ENCODE measurements at regions not wholly inside any gene's neighbourhood (a gene's known extent, or its start where the extent isn't known, plus 50 kb on each side); places are given as distances from the start of the nearest gene placed in this dataset.

- no peak for TF ChIP-seq ZNF274 (IDR thresholded peaks at IDR 0.05; ENCODE audit: low read depth, low read length)
- no peak for TF ChIP-seq SUZ12 (IDR thresholded peaks at IDR 0.05; ENCODE audit: extremely low read depth, insufficient read depth, insufficient read length)
Measured at GRCh38 chr2:7879483-7879835, 802.4 kb upstream of the ID2 start.

Measured in NT2/D1 (cell line).